ENCODE measurements at regions not wholly inside any gene's neighbourhood (a gene's known extent, or its start where the extent isn't known, plus 50 kb on each side); places are given as distances from the start of the nearest gene placed in this dataset.

- Mint-ChIP-seq H3K36me3 (ENCODE audit: low read depth) (no peaks in the 10 kb centered on the region), H3K4me3 (no peak overlapping the region), H3K27ac (ENCODE audit: unreplicated experiment) (no peak overlapping the region)
These were observed 89.6 kb downstream of the KCNE4 start for GRCh38 chr2:223141606-223142005.

GRCh38 chr2:223142118-223142517 lies 90.1 kb downstream of the KCNE4 start:
- no peak overlapping the region for H3K27ac Mint-ChIP-seq (ENCODE audit: unreplicated experiment)
- no peaks in the 10 kb centered on the region for H3K36me3 Mint-ChIP-seq (ENCODE audit: low read depth)
- H3K27me3 Mint-ChIP-seq (ENCODE audit: low read depth), result no peaks in the 10 kb centered on the region
- DNase-seq (ENCODE audit: low read depth, low spot score), result no peak
- no peaks in the 10 kb centered on the region for H3K4me1 Mint-ChIP-seq
- peaks cover 1% of the 10 kb centered on the region for H3K9me3 Mint-ChIP-seq
- no peak for TF ChIP-seq CTCF (conservative IDR thresholded peaks at IDR 0.05)
- H3K4me3 Mint-ChIP-seq, result no peak overlapping the region

More at GRCh38 chr2:223141606-223142005, 89.6 kb downstream of the KCNE4 start:
- peaks cover 4% of the 10 kb centered on the region for H3K9me3 Mint-ChIP-seq
- H3K27me3 Mint-ChIP-seq (ENCODE audit: low read depth), result no peaks in the 10 kb centered on the region
- no peak for TF ChIP-seq CTCF (conservative IDR thresholded peaks at IDR 0.05)
- H3K4me1 Mint-ChIP-seq, result no peaks in the 10 kb centered on the region
- no peak for DNase-seq (ENCODE audit: low read depth, low spot score)

DNA sequence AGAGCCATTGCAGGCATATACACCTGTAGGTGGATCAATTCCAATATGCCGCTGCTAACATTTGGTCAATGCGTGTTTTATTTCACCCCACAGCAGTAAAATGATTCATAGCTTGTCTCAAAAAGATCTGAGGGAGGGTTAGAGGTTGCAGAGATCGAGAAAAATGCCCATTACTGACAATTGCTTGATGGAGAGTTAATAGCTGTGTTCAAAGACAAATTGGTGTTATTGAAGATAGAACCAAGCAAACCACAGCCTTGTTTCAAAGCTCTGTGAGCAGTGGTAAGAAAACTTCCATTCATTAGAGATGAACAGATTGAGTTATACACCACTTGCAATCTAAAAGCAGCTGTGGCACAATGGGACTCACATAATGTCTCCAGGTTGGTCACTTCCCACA lies 95.4 kb downstream of the KCNE4 start:
- TF ChIP-seq CTCF (conservative IDR thresholded peaks at IDR 0.05), result no peak
- Mint-ChIP-seq H3K4me3 (no peak overlapping the region), H3K27me3 (ENCODE audit: low read depth) (no peaks in the 10 kb centered on the region), H3K27ac (ENCODE audit: unreplicated experiment) (no peak overlapping the region), H3K9me3 (no peaks in the 10 kb centered on the region), H3K4me1 (no peaks in the 10 kb centered on the region), H3K36me3 (ENCODE audit: low read depth) (no peaks in the 10 kb centered on the region)
- DNase-seq (ENCODE audit: low read depth, low spot score), result no peak

GRCh38 chr2:223148516-223148915 lies 96.5 kb downstream of the KCNE4 start:
- no peaks in the 10 kb centered on the region for H3K36me3 Mint-ChIP-seq (ENCODE audit: low read depth)
- no peaks in the 10 kb centered on the region for H3K4me1 Mint-ChIP-seq
- TF ChIP-seq CTCF (conservative IDR thresholded peaks at IDR 0.05), result no peak
- no peak overlapping the region for H3K27ac Mint-ChIP-seq (ENCODE audit: unreplicated experiment)
- H3K27me3 Mint-ChIP-seq (ENCODE audit: low read depth), result no peaks in the 10 kb centered on the region
- DNase-seq (ENCODE audit: low read depth, low spot score), result no peak
- no peak overlapping the region for H3K4me3 Mint-ChIP-seq
- H3K9me3 Mint-ChIP-seq, result no peaks in the 10 kb centered on the region

DNA sequence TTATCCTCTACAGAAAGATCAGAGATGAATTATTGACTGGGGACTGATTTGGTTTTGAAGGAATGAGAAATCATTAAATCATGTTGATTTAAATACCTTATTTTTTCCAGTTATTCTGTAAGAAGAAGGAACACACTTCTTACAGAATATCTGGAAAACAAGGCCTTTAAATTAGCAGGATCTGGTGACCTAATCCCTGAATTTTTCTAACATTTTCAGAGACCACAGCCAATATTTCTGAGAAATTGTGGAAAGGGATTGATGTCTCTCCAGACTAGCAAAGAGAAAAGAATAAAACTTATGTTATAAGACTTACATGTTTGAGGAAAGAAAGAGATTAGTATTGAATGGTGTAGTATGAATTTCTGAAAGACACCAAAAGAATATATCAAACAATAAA lies 104.0 kb downstream of the KCNE4 start:
- TF ChIP-seq CTCF (conservative IDR thresholded peaks at IDR 0.05), result no peak
- Mint-ChIP-seq H3K4me3 (no peak overlapping the region), H3K4me1 (no peaks in the 10 kb centered on the region), H3K36me3 (ENCODE audit: low read depth) (no peaks in the 10 kb centered on the region), H3K27ac (ENCODE audit: unreplicated experiment) (no peak overlapping the region), H3K27me3 (ENCODE audit: low read depth) (no peaks in the 10 kb centered on the region), H3K9me3 (no peaks in the 10 kb centered on the region)
- DNase-seq (ENCODE audit: low read depth, low spot score), result no peak

Measured in neural crest cell (in vitro differentiated cells).